GM18517 (cell line): ENCODE measurements at regions not wholly inside any gene's neighbourhood (a gene's known extent, or its start where the extent isn't known, plus 50 kb on each side); places are given as distances from the start of the nearest gene placed in this dataset.
"Not testable (repeated sequence)": the region's sequence is repeated elsewhere in the genome, so short reads cannot be mapped to it uniquely, and the experiment has no call there.

Experiments
- ATAC-seq: cut with Tn5 transposase; IDR thresholded peaks from one replicate; pipeline ENCODE4 v1.9.1; 2021; ENCODE audit warnings: mild to moderate bottlenecking, moderate library complexity; ENCODE audit not compliant: unreplicated experiment

DNA sequence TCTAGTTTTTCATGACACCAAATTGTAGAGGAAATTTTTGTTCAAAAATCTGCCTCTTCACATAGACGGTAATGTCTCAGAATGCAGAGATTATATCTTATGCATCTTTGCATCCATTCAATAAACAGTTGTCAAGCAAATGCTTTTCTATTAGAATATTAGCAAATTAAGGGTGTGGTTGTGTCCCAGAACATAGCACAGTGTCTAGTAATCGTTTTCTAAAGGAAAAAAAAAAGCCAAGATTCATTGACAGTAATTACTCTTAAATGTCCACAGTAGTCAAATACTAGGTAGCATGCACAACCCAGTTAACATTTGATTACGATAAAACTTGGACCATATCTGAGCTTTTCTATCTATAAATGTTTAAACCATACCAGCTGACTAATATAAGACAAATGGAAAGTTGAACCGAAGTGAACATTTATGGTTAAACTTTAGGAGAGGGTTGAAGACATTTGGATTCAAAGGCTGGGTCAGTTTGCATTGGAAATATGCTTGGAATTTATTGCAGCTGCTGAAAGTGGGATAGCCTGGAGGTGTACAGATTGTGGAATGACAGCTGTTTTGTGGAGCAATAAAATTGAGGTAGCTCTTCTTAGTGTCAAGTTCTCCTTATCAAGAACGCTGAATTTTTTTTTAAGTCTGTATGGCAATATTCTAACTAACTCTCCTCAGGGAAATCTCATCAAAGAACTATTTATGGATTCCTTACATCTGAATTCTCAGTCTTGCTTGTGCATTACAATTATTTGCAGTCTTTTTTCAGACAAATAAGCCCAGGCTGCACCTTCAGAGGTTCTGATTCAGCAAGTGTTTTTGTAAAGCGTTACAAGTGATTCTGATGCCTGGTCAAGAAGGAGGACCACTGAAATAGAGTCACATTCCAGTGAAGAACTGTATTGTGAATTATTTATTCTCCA, 66.7 kb upstream of the ATP2B1 start:
- no peak for ATAC-seq

DNA sequence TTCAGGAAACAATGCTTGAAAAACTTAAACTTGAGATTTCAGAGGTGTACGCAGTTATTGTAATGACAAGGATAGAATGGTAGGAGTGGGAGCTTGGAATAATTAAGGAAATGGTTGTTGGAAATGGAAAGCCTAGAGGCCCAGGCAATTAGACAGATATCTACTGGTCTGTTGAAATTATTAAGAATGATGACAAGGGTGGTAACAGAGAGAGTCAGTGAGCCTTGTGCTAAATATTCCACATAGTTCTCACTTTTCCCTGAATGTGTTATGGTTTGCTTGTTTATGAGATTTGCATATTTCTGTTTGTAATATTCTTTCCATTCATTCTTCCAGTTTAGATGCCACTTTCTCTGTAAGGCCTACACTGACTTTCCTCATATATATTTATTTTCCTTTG, 66.0 kb upstream of the ATP2B1 start:
- ATAC-seq = no peak

DNA sequence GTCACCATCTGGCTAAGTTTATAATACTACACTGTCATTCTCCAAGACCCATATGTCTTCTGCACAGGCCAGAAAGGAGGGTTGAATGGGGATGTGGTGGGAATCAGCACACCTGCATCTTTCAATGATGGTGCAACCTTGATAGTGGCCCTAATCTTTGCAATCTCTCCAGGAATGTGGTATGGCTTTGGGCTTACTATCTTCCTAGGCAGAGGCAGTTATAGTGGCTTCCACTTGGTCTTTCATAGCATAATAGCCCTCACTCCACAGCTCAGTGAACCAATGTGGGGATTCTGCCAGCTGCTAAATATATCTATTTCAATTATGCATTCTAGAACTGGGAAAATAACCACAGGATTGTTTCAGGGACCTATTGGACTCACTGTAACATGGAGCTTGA, 61.8 kb upstream of the ATP2B1 start:
- ATAC-seq = no peak

DNA sequence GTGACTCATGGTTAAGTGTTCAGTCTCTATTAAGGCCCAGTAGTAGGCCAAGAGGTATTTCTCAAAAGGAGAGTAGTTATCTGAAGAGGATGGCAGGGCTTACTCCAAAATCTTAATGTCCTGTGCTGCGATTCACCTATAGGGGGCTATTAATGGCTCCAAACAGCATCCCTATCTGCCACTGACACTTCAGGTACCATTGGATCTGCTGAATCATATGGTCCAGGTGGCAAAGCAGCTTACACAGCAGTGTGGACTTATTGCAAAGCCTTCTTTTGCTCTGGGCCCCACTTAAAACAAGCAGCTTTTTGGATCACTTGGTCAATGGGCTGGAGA, 60.8 kb upstream of the ATP2B1 start:
- ATAC-seq = no peak

DNA sequence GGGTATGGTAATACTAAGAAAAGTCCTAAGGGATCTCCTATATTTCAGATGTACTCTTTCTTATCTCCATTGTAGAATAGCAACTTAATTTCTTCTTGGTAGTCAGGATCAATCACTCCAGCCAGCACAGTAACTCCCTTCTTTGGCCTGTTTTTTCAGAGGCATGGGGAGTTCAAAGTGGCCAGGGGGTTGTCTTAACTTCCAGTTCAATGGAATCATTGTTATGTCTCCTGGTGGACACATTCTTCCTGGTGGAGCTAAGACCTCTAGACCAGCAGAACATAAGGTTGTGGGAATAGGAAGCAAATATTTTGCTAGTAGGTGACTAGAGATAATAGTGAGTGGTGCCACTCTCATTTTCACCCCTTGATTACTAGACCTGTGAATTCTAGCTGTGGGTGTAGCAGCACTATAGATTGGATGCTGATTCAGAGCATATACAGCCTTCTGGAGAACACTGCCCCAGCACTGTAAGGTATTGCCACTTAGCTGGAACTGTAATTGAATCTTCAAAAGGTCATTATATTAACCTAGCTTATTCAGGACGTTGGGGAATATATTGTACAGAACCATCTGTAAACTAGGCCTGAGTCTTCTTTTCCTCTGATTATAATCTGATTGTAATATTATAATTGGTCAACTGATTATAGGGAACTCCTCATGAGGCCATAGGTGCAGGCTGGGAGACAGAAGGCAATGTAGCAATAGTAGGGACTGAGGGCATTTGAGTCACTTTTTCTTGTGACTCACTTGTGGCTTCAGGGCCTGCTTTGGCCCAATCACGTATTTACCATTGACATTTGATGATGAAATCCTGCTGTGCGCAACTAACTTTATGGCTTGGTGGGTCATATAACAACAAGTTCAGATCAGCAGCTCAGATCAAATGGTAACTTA, 60.2 kb upstream of the ATP2B1 start:
- no peak for ATAC-seq

DNA sequence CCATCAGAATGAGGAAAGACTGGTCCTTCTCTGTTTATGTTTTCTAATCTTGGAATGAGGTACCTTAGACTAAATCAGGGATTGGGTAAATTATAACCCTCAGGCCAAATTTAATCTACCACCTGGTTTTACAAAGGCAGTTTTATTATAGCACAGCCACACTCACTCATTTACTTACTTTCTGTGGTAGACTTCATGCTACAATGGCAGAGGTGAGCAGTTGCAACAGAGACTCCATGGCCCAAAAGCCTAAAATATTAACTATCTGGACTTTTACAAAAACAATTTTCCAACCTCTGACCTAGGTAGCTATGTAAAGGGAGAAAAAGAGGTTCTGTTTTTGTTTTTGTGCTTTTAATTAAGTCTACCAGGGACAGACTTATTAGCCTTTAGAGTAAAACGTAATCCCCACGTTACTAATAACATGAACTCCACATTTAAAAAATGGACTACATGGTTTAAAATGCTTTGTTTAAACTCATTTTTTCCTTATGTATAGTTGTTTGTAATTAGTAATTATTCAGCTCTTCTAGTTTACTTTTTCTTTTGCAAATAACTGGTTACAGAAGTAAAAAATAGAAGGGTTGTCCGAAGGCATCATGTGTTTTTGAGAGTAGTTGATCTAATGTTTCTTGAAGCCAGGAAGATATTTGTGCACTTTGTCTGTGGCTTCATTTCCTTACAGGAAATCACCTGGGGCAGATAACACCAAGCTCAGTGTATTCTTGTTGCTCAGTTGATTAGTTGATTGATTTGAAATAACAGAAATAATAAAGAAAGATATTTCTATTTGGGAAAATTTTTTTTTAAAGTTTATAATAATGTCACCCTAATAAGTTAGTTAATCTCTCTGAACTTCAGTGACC, 57.6 kb upstream of the ATP2B1 start:
- peak; percentile 89 for ATAC-seq

DNA sequence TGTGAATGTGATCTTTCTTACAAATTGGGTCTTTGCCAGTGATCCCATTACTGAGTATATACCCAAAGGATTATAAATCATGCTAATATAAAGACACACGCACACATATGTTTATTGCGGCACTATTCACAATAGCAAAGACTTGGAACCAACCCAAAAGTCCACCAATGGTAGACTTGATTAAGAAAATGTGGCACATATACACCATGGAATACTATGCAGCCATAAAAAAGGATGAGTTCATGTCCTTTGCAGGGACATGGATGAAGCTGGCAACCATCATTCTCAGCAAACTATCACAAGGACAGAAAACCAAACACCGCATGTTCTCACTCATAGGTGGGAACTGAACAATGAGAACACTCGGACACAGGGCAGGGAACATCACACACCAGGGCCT, 55.5 kb upstream of the ATP2B1 start:
- not testable (repeated sequence) for ATAC-seq

DNA sequence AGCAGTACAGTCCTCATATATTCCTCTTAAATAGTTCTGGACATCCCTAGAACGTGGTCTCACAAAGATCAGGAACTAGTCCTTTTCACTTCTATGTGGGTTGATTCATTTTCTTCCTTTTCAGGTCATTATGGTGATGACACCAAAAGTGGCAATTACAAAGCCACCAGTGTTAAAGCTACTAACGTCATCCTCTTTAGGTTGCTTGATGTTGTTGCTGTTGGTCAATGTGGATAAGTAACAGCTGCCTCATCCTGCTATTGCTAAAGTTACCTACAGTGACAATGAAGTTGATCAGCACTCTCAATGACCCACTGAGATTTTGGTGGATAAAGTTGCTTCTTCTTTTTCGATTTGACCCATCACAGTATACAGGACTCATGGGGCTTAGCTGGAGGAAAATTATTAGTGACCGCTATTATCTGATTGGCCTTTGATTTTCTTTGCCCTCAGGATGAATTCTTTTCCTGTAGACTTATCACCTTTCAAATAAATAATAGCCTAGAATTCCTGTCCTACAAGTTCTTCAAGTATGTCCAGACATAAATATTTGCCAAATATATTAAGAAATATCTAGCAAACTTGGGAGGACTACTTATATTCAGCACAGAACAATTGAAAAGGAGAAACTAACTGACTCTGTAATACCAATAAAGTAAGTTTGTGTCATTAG, 54.0 kb upstream of the ATP2B1 start:
- peak; percentile 36 for ATAC-seq

DNA sequence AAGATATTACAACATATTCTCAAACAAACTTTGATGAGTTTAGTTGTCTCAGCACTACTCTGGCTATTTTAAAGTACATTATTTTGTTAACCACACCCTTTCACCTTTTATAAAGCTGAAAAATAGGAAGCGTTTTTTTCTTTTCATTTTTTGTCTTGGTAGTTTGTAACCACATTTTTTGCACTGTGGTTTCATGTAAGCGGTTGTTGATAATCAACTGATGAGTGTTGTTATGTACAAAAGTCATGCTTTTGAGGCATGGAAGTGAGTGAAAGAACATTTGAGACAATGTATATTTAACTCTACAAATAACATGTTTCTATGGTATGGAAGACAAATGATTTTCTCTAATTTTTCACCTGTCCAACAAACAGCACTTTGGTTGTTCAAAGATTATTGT, 52.1 kb upstream of the ATP2B1 start:
- no peak for ATAC-seq
